NB4 (cell line): ENCODE measurements at regions not wholly inside any gene's neighbourhood (a gene's known extent, or its start where the extent isn't known, plus 50 kb on each side); places are given as distances from the start of the nearest gene placed in this dataset.

Experiments
- CTCF ChIP-seq: IDR thresholded peaks from one replicate; pipeline ENCODE4 v1.5.1; 2012; ENCODE audit warnings: low read depth, low read length
- MAX ChIP-seq: IDR thresholded peaks from 2 replicates; pipeline ENCODE4 v1.6.1; 2011; ENCODE audit warnings: low read depth, low read length

- TF ChIP-seq MAX (no peak), CTCF (no peak)
These were observed 117.8 kb upstream of the DKK2 start for GRCh38 chr4:107153956-107154355.
